GM19035 (cell line): ENCODE measurements at regions not wholly inside any gene's neighbourhood (a gene's known extent, or its start where the extent isn't known, plus 50 kb on each side); places are given as distances from the start of the nearest gene placed in this dataset.

Experiments used
- ATAC-seq: cut with Tn5 transposase; IDR thresholded peaks from one replicate; pipeline ENCODE4 v1.9.1; 2021; ENCODE audit not compliant: unreplicated experiment

- no peak for ATAC-seq
Observed at GRCh38 chr3:72153477-72154314, 368.7 kb upstream of the PROK2 start.

- no peak for ATAC-seq
Observed at GRCh38 chr3:72152551-72153476, 367.9 kb upstream of the PROK2 start.

GRCh38 chr3:72151465-72152238 lies 366.7 kb upstream of the PROK2 start:
- ATAC-seq = no peak

GRCh38 chr3:72150634-72151412 lies 365.9 kb upstream of the PROK2 start:
- ATAC-seq = no peak

GRCh38 chr3:72149645-72150300 lies 364.8 kb upstream of the PROK2 start:
- no peak for ATAC-seq

- ATAC-seq = no peak
Observed at GRCh38 chr3:72147600-72147999, 362.7 kb upstream of the PROK2 start.

- ATAC-seq = no peak
Observed at GRCh38 chr3:72145506-72146380, 360.8 kb upstream of the PROK2 start.

- ATAC-seq = no peak
Observed at GRCh38 chr3:72144773-72145505, 360.0 kb upstream of the PROK2 start.

- ATAC-seq = no peak
Observed at GRCh38 chr3:72143966-72144717, 359.2 kb upstream of the PROK2 start.

GRCh38 chr3:72143322-72143721 lies 358.4 kb upstream of the PROK2 start:
- ATAC-seq = no peak

GRCh38 chr3:72142028-72142427 lies 357.1 kb upstream of the PROK2 start:
- ATAC-seq = no peak

- ATAC-seq = no peak
Observed at GRCh38 chr3:72141264-72141663, 356.3 kb upstream of the PROK2 start.

- ATAC-seq = no peak
Observed at GRCh38 chr3:72139316-72139715, 354.4 kb upstream of the PROK2 start.

- no peak for ATAC-seq
Observed at GRCh38 chr3:72137865-72138861, 353.2 kb upstream of the PROK2 start.

- ATAC-seq = no peak
Observed at GRCh38 chr3:72135636-72136035, 350.7 kb upstream of the PROK2 start.

- ATAC-seq = peak; percentile 63
Observed at GRCh38 chr3:72134989-72135451, 350.1 kb upstream of the PROK2 start.
